HG02759 (cell line): ENCODE measurements at regions not wholly inside any gene's neighbourhood (a gene's known extent, or its start where the extent isn't known, plus 50 kb on each side); places are given as distances from the start of the nearest gene placed in this dataset.
"Not testable (repeated sequence)": the region's sequence is repeated elsewhere in the genome, so short reads cannot be mapped to it uniquely, and the experiment has no call there.

Source experiments
- ATAC-seq: cut with Tn5 transposase; IDR thresholded peaks from one replicate; pipeline ENCODE4 v1.9.1; 2021; ENCODE audit warnings: mild to moderate bottlenecking, moderate library complexity; ENCODE audit not compliant: unreplicated experiment

DNA sequence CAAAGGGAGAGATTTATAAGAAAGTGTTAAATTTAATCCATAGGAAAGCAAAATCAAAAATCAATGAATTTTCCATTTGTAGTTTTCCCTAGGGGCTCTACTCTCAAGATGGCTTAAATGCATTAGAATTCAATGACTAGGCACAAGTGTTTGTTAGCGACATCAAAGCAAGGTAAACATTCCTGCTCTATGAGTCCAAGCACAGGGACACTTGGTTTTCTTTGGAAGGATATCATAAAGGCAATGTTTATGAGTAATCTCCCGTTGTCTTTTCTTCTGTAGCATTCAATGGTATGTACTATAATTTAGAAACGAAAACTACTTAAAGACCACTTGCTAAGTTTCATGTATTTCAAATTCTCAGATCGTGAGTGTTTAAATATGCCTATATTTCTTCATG is 54.8 kb upstream of the ZNF717 start:
- ATAC-seq: not testable (repeated sequence)

DNA sequence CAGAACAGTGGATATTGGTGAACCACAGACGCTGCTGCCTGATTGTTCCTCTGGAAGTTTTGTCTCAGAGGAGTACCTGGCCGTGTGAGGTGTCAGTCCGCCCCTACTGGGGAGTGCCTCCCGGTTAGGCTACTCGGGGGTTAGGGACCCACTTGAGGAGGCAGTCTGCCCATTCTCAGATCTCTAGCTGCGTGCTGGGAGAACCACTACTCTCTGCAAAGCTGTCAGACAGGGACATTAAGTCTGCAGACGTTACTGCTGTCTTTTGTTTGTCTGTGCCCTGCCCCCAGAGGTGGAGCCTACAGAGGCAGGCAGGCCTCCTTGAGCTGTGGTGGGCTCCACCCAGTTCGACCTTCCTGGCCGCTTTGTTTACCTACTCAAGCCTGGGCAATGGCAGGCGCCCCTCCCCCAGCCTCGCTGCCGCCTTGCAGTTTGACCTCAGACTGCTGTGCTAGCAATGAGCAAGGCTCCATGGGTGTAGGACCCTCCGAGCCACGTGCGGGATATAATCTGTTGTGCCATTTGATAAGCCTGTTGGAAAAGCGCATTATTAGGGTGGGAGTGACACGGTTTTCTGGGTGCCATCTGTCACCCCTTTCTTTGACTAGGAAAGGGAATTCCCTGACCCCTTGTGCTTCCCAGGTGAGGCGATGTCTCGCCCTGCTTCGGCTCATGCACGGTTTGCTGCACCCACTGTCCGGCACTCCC is 65.1 kb upstream of the ZNF717 start:
- ATAC-seq: not testable (repeated sequence)

DNA sequence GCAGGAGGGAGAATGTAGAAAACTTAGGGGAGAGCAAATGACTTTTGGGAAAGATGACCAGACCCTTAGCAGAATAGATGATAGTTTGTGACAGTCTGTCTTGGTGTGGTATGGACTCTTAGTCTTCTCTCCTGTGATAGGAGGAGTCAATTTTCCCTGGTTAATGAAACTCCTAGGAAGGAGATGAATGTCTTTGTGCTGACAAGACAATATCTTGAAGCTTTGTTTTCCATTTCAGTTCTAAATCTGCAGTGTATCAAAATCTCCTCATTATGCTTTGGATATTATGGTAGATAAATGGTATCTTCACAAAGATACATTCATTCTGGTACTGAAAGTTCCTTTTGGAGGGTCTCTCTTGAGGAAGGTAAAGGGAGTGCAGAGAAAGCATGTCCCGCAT is 77.8 kb upstream of the ZNF717 start:
- no peak for ATAC-seq

GRCh38 chr3:75863878-75864277 is 78.5 kb upstream of the ZNF717 start:
- ATAC-seq: no peak

- not testable (repeated sequence) for ATAC-seq
These were observed 98.4 kb upstream of the ZNF717 start for GRCh38 chr3:75883719-75884118.

- ATAC-seq: no peak
These were observed 101.7 kb upstream of the ZNF717 start for GRCh38 chr3:75886971-75887526.

- no peak for ATAC-seq
These were observed 108.9 kb upstream of the ZNF717 start for GRCh38 chr3:75894234-75894633.

DNA sequence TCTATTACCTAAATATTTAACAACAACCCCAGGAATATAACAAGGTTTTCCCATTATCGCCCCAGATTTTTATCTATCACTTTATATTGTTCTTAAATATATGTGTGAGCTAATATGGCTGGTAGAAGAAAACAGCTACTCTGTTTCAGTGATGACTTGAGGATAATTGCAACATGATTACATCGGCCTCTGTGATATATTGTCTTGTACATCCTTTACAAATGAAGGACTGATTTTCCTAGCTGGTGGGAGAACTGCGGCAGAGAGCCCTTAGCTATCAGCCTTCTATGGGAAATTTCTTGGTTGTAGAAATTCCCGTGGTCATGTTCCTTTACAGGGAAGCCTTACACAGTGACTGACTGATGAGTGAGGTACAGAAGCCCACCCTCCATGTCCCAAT is 110.9 kb upstream of the ZNF717 start:
- ATAC-seq: no peak

DNA sequence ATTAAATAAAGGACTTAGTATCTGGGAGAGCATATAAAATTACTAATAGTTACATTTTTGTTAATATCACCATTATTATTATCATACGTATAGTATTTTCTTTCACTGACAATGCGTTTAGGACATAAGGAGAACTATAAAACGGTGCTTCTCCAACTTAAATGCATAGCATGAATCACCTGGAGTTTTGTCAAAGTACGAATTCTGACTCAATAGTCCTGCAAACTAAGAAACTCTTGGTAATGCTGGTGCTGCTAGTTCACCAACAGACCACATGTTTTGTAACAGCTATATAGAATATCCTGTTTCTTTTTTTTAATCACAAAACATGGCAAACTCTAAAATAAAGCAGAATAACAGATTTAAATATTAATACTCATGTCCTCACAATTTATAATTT is 116.1 kb upstream of the ZNF717 start:
- not testable (repeated sequence) for ATAC-seq

GRCh38 chr3:75906555-75907112 is 121.3 kb upstream of the ZNF717 start:
- no peak for ATAC-seq

DNA sequence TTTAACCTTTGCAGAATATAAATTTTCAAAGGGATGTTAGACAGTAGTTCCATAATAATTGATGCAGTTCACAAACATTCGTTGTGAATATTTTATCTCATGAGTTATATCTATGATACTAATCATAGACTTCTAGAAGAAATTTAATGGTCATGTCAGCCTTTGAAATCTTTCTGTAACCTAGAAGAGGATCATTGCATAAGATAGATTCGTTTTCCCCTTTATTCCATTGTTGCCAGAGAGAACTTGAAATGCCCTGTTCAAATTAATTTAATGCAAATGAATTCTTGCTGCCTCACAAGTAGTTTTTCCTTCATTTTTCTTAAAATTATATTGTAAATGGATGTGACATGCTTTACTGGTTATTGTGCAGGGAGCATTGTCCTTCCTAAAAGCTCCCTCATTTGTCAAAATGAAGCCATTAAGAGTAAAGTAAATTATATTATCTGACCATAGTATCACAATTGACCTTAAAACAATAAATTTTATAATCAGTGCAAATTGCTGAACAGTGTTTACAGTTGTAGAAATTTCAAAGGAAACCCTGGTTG is 128.5 kb upstream of the ZNF717 start:
- ATAC-seq: no peak

- ATAC-seq: not testable (repeated sequence)
These were observed 129.4 kb upstream of the ZNF717 start for GRCh38 chr3:75914741-75915140.

DNA sequence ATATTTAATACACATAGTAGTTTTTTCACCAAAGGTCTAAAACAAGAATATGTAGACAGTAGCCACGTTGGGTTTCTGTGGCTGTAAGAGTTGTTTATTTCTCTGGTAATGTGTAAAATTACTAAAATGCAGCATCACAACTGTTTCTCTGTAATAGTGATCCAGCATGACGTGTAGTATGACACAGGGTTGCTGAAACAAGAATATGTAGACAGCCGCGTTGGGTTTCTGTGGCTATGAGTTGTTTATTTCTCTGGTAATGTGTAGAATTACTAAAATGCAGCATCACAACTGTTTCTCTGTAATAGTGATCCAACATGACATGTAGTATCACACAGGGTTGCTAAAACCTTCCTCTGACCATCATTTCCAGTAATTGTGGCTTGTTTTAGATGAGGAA is 153.6 kb upstream of the ZNF717 start:
- no peak for ATAC-seq

DNA sequence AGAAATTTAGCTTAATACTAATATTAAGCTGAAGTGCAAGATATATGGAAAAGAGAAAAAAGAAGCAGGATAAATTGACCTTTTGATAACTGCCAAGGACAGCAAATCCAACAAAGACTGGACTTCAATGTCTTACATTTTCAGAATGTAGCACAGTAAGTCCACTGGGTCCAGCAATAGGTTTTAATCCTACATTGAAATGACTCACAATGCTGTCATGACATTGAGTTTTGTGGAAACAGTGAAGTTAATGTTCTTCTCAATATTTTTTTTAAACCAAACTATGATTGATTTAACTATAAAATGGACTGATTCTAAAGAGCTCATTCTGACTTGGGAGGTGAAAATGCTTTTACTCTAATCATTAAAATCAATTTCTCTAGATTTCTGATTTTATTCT is 166.6 kb upstream of the ZNF717 start:
- no peak for ATAC-seq

DNA sequence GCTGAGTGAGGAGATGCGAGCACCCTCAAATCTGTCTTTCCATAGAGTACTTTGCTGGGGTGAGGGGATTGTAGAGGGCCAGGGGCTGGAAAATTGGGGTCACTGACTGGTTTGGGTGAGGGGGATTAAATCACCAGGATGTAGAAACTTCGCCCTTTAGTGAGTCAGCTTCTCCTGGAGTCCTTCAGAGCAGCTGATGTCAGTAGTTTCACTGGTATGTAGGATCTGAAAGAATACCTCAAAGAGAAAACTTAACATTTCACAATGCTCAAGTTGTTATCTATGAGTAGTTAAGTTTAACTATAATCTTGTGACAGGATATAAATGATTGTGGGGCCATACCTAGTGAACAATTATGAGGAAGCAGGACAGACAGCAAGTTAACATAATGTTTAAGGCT is 174.7 kb upstream of the ZNF717 start:
- ATAC-seq: not testable (repeated sequence)

DNA sequence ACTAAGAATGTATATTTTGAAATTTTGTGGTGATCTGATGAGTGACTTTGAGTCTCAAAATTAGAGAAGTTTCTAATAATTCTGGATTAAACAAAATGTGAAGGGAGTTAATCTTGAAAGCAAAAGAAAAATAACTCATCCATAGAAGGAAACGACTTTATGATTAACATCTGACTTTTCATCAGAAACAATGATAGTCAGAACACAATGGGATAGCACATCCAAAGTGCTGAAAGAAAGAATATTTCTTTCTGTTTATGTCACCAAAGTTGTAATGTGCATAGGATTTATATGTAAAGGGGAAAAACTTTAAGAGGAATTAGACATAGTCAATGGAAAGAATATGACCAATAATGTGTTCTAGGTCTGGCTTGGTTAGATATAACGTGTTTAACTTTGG is 176.7 kb upstream of the ZNF717 start:
- not testable (repeated sequence) for ATAC-seq

DNA sequence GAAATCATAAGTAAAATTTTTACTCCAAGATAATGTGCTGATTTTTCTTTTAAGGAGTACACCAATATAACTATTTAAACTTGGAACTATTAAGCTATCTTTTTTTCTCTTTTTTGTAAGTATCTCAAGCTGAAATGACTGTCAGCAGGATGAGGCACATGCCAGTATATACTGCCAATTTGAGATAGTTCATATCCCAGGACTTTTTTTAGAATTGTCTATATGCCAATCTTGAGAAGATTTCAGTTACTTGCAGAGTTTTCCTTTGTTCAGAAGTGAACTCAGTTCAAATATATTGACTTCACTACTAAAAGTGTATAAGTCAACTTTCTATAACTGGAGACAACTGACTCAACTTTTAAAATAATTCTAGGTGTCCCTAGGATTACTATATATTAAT is 181.7 kb upstream of the ZNF717 start:
- ATAC-seq: no peak

GRCh38 chr3:75978686-75979085 is 193.3 kb upstream of the ZNF717 start:
- no peak for ATAC-seq

GRCh38 chr3:75981401-75981800 is 196.1 kb upstream of the ZNF717 start:
- no peak for ATAC-seq

DNA sequence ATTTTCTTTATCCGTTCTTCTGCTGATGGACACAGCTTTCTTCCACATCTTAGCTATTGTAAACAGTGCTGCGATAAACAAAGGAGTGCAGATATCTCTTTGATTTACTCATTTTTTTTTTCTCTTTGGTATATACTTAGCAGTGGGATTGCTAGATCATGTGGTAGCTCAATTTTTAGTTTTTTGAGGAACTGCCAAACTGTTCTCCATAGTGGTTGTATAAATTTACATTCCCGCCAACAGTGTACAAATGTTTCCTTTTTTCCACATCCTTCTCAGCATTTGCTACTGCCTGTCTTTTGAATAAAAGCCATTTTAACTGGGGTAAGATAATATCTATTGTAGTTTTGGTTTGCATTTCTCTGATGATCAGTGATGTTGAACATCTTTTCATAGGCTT is 196.8 kb upstream of the ZNF717 start:
- ATAC-seq: no peak

GRCh38 chr3:75983111-75983510 is 197.8 kb upstream of the ZNF717 start:
- ATAC-seq: no peak

- no peak for ATAC-seq
These were observed 198.4 kb upstream of the ZNF717 start for GRCh38 chr3:75983609-75984290.
